ENCODE measurements at regions not wholly inside any gene's neighbourhood (a gene's known extent, or its start where the extent isn't known, plus 50 kb on each side); places are given as distances from the start of the nearest gene placed in this dataset.

DNA sequence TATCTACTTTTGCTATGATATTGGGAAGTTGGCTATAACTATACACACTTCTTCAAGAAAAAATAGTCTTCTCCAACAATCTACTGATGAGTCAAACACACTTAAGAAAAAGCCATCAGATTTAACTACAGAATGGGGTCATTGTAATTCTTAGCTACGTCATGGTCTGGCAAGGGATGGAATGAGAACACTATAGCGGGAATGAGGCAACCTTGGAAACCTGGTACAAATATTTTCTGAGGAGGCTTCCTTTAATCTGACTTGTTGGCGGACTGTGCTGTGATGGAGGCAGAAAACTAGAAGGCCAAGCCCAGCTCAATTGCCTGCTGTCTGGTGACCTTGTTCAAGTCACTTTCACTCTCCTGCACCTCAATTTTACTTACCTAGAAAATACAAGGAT lies 586.8 kb upstream of the JAG1 start:
- Histone ChIP-seq H3K9me3 (replicated peaks) (peaks cover 22% of the 10 kb centered on the region), H3K4me3 (no peak overlapping the region), H3K36me3 (no peaks in the 10 kb centered on the region), H3K27ac (replicated peaks) (no peak overlapping the region), H3K4me1 (no peaks in the 10 kb centered on the region), H3K27me3 (ENCODE audit: low read depth) (no peaks in the 10 kb centered on the region)
- intact Hi-C loops (cut with micrococcal nuclease) = no loop called here
- no peak for DNase-seq
- TF ChIP-seq, protein P1, sequence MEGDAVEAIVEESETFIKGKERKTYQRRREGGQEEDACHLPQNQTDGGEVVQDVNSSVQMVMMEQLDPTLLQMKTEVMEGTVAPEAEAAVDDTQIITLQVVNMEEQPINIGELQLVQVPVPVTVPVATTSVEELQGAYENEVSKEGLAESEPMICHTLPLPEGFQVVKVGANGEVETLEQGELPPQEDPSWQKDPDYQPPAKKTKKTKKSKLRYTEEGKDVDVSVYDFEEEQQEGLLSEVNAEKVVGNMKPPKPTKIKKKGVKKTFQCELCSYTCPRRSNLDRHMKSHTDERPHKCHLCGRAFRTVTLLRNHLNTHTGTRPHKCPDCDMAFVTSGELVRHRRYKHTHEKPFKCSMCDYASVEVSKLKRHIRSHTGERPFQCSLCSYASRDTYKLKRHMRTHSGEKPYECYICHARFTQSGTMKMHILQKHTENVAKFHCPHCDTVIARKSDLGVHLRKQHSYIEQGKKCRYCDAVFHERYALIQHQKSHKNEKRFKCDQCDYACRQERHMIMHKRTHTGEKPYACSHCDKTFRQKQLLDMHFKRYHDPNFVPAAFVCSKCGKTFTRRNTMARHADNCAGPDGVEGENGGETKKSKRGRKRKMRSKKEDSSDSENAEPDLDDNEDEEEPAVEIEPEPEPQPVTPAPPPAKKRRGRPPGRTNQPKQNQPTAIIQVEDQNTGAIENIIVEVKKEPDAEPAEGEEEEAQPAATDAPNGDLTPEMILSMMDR (IDR thresholded peaks at IDR 0.05; ENCODE audit: borderline replicate concordance) = no peak

DNA sequence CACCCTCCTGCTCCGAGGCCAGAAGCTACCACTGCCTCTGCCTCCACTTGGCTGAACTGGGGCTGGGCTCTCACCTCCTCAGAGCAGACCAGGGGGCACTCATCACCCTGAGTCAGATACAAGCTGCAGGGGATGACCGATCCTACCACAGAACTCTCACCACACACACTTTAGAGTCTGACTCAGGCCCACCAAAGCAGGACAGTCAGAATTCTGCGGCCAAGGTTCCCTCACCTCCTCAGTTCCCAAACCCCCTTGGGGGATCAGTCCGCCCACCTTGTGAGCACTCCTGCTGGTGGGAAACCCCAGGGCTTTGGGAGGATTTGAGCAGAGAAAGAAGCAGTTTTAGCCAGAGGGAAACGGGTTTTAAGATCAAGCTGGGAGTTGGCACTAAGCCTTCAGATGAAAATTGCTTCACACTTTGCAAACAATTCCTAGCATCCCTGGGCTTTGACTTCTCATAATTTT lies 587.8 kb upstream of the JAG1 start:
- no peaks in the 10 kb centered on the region for H3K27me3 ChIP-seq (ENCODE audit: low read depth)
- no peaks in the 10 kb centered on the region for H3K36me3 ChIP-seq
- H3K4me1 ChIP-seq = peaks cover 2% of the 10 kb centered on the region
- no peak for DNase-seq
- H3K27ac ChIP-seq (replicated peaks) = no peak overlapping the region
- no peak overlapping the region for H3K4me3 ChIP-seq
- H3K9me3 ChIP-seq (replicated peaks) = peaks cover 22% of the 10 kb centered on the region
- intact Hi-C loops (cut with micrococcal nuclease) = no loop called here
- TF ChIP-seq, protein P1 (IDR thresholded peaks at IDR 0.05; ENCODE audit: borderline replicate concordance) = no peak

DNA sequence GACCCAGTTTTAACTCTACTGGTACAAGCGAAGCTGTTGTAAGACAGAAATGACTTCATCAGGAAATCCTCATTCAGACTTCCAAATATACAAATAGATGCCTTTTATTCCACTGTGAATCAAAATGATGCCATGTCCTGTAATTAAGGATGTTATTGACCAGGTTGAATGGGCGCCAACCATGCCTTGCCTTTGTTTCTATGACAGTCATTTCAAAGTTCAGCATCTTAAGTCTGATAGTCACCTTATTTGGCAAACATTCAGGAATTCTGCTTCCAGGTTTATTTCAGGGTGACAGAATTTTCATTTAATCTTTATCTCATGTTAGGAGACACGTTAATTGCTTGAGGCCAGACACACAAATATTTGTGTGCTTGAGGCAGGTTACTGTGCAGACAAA lies 592.8 kb upstream of the JAG1 start:
- H3K36me3 ChIP-seq = no peaks in the 10 kb centered on the region
- H3K27ac ChIP-seq (replicated peaks) = no peak overlapping the region
- intact Hi-C loops (cut with micrococcal nuclease) = no loop called here
- no peak overlapping the region for H3K4me3 ChIP-seq
- TF ChIP-seq, protein P1 (IDR thresholded peaks at IDR 0.05; ENCODE audit: borderline replicate concordance) = no peak
- H3K4me1 ChIP-seq = peaks cover 20% of the 10 kb centered on the region
- no peaks in the 10 kb centered on the region for H3K27me3 ChIP-seq (ENCODE audit: low read depth)
- H3K9me3 ChIP-seq (replicated peaks) = no peaks in the 10 kb centered on the region
- DNase-seq = no peak

DNA sequence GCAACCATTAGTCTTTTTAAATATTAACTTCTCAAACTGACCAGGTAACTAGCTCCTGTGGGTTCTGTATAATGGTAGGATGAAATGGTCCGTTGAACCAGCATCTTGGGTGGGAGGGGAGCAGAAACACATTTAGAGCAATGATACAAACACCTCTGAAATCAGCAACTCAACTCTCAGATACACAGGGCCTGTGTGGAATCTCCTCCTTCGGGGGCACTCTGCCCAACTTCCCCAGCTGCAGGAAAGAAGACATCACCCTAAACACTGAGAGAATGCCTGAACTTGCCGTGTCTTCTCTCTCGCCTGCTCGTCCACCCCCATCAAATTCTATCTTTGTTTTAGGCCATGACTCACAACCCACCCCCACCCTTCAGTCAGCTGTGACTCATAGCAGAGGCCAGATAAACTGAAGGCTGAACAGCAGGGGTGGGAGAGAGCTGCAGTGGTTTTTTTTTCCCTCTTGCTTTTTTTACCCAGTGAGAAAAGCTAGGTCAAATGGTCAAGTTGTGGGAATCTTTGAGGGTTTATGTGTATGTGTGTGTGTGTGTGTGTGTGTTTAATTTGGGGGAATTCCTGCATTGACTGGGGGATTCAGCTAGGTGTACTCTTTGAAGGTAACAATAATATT lies 593.4 kb upstream of the JAG1 start:
- intact Hi-C loops (cut with micrococcal nuclease) = no loop called here
- H3K9me3 ChIP-seq (replicated peaks) = no peaks in the 10 kb centered on the region
- peak overlapping the region; percentile 69 for H3K27ac ChIP-seq (replicated peaks)
- no peaks in the 10 kb centered on the region for H3K36me3 ChIP-seq
- DNase-seq = peak; percentile 40
- TF ChIP-seq, protein P1 (IDR thresholded peaks at IDR 0.05; ENCODE audit: borderline replicate concordance) = peak; percentile 16
- no peaks in the 10 kb centered on the region for H3K27me3 ChIP-seq (ENCODE audit: low read depth)
- peaks cover 20% of the 10 kb centered on the region for H3K4me1 ChIP-seq
- no peak overlapping the region for H3K4me3 ChIP-seq

DNA sequence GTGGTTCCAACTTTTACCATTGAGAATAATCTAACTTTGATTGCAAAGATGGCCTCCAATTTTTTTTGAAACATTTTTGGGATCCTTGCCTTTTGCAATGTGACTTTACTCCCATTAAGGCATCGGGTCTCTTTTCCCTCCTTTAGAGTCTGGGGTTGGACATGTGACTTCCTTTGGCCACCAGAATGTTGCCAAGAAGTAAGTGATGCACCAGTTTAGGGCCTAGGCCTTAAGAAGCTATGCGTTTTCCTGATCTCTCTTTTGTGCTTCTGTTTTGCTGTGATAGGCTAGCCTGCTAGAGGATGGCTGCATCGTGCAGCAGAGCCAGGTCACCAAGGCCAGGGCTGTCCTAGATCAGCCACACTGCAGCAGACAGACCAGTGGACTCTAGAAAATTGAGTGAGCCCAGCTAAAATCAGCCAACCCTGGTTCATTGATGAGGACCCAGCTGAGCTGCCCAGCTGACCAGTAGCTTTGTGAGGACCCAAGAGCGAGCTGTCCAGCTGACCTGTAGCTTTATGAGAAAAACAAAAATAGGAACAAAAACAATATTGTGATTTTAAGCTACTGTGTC lies 594.0 kb upstream of the JAG1 start:
- Histone ChIP-seq H3K4me3 (no peak overlapping the region), H3K27ac (replicated peaks) (peak overlapping the region; percentile 69), H3K9me3 (replicated peaks) (no peaks in the 10 kb centered on the region), H3K36me3 (no peaks in the 10 kb centered on the region), H3K4me1 (peaks cover 20% of the 10 kb centered on the region), H3K27me3 (ENCODE audit: low read depth) (no peaks in the 10 kb centered on the region)
- TF ChIP-seq, protein P1 (IDR thresholded peaks at IDR 0.05; ENCODE audit: borderline replicate concordance) = no peak
- intact Hi-C loops (cut with micrococcal nuclease) = no loop called here
- no peak for DNase-seq
